ENCODE measurements at regions not wholly inside any gene's neighbourhood (a gene's known extent, or its start where the extent isn't known, plus 50 kb on each side); places are given as distances from the start of the nearest gene placed in this dataset.

GRCh38 chr1:199868777-199869176 is 158.7 kb upstream of the NR5A2 start:
- no peak for DNase-seq (ENCODE audit: low read depth)
- no peak for TF ChIP-seq CTCF (conservative IDR thresholded peaks at IDR 0.05; ENCODE audit: control insufficient read depth, insufficient read depth, low read depth, low read length)
- H3K4me3 ChIP-seq (ENCODE audit: control insufficient read depth, low read depth, low read length): no peak overlapping the region

DNA sequence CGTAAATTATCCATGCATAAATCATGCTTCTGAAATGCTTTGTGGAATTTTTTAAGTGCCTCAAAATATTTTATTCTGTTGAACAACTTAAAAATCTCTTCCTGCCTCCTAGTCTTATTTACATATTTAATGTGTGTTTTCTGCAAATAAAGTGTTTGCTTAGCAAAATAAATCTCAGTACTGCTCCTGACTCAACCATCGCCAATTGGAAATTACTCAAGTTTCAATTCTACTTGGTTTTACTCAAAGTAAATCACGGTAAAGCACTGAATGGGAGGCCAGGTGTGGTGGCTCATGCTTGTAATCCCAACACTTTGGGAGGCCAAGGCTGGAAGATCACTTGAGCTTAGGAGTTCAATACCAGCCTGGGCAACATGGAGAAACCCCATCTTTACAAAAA is 152.2 kb upstream of the NR5A2 start:
- TF ChIP-seq CTCF (conservative IDR thresholded peaks at IDR 0.05; ENCODE audit: control insufficient read depth, insufficient read depth, low read depth, low read length): no peak
- DNase-seq (ENCODE audit: low read depth): no peak
- no peak overlapping the region for H3K4me3 ChIP-seq (ENCODE audit: control insufficient read depth, low read depth, low read length)

DNA sequence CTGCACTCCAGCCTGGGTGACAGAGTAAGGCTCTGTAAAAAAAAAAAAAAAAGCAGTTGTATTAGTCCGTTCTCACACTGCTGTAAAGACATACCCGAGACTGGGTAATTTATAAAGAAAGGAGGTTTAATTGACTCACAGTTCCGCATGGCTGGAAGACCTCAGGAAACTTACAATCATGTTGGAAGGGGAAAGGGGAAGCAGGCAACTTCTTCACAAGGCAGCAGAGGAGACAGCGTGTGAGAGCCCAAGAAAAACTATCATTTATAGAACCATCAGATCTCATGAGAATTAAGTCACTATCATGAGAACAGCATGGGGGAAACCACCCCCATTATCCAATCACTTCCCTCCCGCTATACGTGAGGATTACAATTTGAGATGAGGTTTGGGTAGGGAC is 151.7 kb upstream of the NR5A2 start:
- no peak for DNase-seq (ENCODE audit: low read depth)
- TF ChIP-seq CTCF (conservative IDR thresholded peaks at IDR 0.05; ENCODE audit: control insufficient read depth, insufficient read depth, low read depth, low read length): no peak
- no peak overlapping the region for H3K4me3 ChIP-seq (ENCODE audit: control insufficient read depth, low read depth, low read length)

GRCh38 chr1:199877526-199878384 is 149.8 kb upstream of the NR5A2 start:
- TF ChIP-seq CTCF (conservative IDR thresholded peaks at IDR 0.05; ENCODE audit: control insufficient read depth, insufficient read depth, low read depth, low read length): no peak
- no peak overlapping the region for H3K4me3 ChIP-seq (ENCODE audit: control insufficient read depth, low read depth, low read length)
- DNase-seq (ENCODE audit: low read depth): no peak

DNA sequence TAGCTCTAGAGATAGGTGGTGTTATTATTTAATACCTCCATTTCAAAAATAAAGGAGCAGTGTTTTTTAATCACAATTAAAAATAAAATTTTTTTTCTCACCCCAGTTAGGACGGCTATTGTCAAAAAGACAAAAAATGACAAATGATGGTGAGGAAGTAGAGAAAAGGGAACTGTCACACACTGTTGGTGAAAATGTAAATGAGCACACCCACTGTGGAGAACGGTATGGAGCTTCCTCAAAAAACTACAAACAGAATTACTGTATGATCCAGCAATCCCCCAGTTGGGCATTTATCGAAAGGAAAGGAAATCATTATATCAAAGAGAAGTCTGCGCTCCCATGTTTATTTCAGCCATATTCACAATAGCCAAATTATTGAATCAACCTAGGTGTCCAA is 148.7 kb upstream of the NR5A2 start:
- H3K4me3 ChIP-seq (ENCODE audit: control insufficient read depth, low read depth, low read length): no peak overlapping the region
- no peak for TF ChIP-seq CTCF (conservative IDR thresholded peaks at IDR 0.05; ENCODE audit: control insufficient read depth, insufficient read depth, low read depth, low read length)
- DNase-seq (ENCODE audit: low read depth): no peak

- no peak for DNase-seq (ENCODE audit: low read depth)
- TF ChIP-seq CTCF (conservative IDR thresholded peaks at IDR 0.05; ENCODE audit: control insufficient read depth, insufficient read depth, low read depth, low read length): no peak
- no peak overlapping the region for H3K4me3 ChIP-seq (ENCODE audit: control insufficient read depth, low read depth, low read length)
These were observed 128.9 kb upstream of the NR5A2 start for GRCh38 chr1:199898654-199899053.

All from fibroblast of mammary gland (primary cell).